Erythroblast (primary cell): ENCODE measurements at regions not wholly inside any gene's neighbourhood (a gene's known extent, or its start where the extent isn't known, plus 50 kb on each side); places are given as distances from the start of the nearest gene placed in this dataset.

Experiments
- DNase-seq, 2 experiments: peaks; one replicate each; lab custom pipeline; 2025; lab: John Stamatoyannopoulos, UW
- GATA1 ChIP-seq: IDR thresholded peaks from 2 replicates; pipeline ENCODE4 v1.6.1; 2011; ENCODE audit warnings: low read depth, mild to moderate bottlenecking, control low read depth, low read length, moderate library complexity
- POLR2A ChIP-seq: IDR thresholded peaks from 2 replicates; pipeline ENCODE4 v1.6.1; 2011; ENCODE audit warnings: mild to moderate bottlenecking, low read length

DNA sequence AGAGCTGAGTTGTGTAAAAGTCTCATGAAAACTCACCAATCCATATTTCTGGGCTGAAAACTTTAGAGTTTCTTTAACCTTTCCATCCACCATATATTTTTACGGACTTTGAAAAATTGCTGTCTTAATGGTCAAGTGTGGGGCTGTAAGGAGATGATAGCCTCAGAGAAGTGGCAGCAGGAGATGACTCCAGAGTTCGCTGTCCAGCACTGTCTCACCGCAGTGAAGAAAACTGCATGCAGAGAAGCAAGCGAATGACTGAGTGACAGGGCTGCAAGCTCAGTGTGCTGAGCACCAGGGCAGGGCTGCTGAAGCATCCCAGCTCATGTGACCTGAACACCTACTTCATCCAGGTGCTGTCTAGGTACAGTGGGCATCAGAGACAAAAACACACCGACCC is 564.5 kb downstream of the ACTR3B start:
- TF ChIP-seq GATA1 = no peak
- TF ChIP-seq POLR2A = no peak
- DNase-seq = no peak

DNA sequence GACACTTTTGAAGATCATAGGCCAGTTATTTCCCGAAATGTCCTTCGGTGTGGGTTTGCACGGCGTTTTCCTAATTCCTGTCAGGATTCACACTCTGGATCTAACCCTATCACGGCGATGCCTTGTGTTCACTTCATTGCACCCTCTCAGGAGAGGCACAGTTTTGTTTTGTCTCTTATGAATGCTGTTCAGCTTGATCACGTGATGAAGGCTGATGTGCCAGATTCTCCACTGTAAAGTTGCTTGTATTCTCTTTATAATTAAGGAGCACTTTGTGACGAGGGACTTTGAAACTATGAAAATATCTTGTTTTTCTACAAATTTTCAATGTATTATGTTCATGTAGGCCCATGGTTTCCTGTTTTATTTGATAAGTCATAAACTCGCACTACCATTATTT is 568.1 kb downstream of the ACTR3B start:
- TF ChIP-seq GATA1 (no peak), POLR2A (no peak)
- no peak for DNase-seq

DNA sequence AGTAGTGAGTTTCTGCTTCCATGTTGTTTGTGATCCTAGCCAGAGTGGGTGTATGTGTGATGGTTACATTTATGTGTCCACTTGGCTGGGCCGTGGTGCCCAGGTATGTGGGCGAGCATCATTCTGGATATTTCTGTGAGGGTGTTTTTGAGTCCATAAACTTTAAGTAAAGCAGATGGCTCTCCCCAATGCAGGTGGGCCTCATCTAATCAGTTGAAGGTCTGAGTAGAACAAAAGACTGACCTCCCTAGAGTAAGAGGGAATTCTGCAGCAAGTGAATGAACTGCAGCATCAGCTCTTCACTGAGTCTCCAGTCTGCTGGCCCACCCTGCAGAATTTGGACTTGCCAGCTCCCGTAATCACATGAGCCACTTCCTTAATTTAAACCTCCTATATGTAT is 571.9 kb downstream of the ACTR3B start:
- TF ChIP-seq GATA1 = no peak
- no peak for TF ChIP-seq POLR2A

DNA sequence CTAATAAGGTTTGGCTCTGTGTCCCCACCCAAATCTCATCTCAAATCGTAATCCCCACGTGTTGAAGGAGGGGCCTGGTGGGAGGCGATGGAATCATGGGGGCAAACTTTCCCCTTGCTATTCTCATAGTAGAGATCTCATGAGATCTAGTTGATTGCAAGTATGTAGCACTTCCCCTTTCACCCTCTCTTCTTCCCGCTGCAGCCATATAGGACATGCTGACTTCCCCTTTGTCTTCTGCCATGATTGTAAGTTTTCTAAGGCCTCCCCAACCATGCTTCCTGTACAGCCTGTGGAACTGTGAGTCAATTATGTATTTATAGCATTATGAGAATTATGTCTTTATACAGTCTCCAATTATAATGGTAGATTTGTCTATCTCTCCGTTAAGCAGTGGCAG is 594.5 kb downstream of the ACTR3B start:
- no peak for DNase-seq
- TF ChIP-seq POLR2A = no peak
- no peak for TF ChIP-seq GATA1

More for the DNA sequence above, 571.9 kb downstream of the ACTR3B start:
- no peak for DNase-seq

DNA sequence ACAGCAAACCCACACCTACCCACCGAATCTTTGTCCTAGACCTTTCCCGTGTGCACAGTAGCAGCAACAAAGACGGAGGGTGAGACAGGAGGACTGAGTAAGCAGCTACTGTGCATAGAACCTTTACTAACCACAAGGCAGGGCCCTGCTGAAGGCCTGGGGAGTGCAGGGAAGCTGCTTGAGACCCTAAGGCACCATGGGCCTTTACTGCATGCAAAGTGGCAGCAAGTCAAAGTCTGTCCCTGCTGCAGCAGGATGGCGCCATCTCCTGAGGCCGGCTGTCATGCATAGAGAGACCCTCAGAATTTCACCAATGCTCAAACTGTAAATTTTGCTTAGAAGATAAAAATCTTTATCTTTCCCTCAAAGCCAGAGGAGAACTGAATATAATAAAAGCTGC is 610.5 kb downstream of the ACTR3B start:
- TF ChIP-seq GATA1 (no peak), POLR2A (no peak)
- no peak for DNase-seq

DNA sequence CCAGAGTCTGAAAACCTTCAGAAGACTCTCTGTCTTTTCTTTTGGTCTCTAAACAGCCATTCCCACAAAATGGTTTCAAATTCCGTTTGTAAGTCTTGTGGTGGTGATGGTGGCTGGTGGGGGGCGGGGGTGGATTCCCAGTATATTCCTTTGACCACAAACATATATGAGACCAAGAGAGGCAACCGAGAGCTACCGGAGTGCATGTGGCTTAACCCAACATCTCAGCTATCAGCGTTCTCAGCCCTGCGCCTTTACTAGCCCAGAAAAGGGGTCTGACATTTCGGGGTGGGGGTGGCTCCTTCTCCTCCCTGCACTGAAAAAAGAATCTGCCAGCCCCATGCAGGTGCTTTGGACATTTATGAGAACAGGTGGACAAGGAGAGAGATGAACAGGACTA is 621.1 kb downstream of the ACTR3B start:
- TF ChIP-seq GATA1 = no peak
- TF ChIP-seq POLR2A = no peak
- DNase-seq = no peak

DNA sequence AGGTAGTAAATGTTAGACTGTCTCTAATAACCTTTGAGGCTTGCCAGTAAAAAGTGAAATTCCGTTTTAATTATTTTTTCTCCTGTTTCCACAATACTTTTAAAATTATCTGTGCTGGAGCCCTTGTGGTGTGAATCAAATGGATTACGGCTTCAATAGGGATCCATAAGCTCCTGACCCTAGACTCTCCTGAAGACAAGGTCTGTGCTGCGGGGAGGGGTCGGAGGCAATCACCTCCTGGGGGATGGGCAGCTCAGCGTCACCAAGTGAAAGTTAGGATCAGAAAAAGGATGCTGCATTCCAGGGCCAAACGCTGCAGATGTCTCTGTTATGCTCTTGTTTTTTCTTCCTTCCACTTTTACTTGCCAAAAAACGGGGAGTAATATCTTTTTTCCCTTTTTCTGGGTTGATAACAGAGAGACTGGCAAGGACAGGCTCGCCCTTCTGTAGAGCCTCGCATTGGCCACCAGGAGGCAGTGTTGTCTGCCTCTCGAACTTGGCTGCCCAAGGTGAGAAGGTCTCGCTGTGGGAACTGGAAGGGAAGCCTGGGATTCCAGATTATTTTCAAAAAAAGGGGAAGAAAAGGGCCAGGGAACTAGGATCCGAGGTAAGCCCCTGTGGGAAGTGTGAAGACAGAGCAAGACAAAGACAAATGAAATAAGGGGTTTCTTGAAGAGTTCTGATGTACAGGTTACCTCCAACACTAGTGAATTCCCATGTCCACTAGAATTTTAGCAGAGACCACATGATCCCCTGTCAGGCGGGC is 621.9 kb downstream of the ACTR3B start:
- DNase-seq = peak; percentile 29 to 63
- no peak for TF ChIP-seq GATA1
- no peak for TF ChIP-seq POLR2A

DNA sequence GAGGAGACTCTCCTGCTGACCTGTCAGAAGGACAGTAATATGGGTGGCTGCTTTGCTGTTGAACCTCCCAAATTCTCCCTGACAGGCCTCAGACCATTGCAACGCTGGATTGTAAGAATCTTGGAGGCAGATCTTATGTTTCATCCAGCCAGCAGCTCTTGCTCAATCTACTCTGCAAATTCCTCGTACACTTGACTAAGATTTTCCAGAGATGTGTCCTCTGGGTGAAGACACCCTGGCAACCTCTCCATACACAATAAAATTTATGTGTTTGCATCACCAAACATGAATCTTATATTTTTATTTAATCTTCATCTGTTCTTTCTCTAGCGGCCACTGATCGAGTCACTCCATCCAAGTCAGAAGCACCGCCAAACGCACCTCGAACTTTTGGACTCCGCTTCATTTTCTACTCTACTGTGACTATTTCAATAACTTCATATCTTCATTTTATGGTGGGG is 623.1 kb downstream of the ACTR3B start:
- TF ChIP-seq POLR2A (no peak), GATA1 (no peak)
- no peak for DNase-seq

DNA sequence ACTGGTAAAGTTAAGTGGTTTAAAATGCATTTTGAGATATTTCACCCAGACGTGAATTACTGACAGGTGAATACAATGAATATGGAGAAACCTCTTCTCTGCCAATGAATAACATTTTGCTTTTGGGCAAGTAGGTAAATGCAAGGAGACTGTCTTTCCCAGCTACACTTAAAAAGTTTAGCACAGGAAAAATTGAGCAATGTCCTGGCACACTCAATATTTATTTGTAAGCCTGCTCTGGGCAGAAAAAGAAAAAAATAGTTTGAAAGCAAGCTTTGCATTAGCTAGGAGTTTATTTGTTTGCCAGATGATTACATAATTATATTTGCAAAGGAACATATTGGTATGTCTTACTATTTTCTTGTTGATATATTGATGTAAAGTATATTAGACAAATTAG is 624.2 kb downstream of the ACTR3B start:
- no peak for DNase-seq
- TF ChIP-seq GATA1 = no peak
- TF ChIP-seq POLR2A = no peak

DNA sequence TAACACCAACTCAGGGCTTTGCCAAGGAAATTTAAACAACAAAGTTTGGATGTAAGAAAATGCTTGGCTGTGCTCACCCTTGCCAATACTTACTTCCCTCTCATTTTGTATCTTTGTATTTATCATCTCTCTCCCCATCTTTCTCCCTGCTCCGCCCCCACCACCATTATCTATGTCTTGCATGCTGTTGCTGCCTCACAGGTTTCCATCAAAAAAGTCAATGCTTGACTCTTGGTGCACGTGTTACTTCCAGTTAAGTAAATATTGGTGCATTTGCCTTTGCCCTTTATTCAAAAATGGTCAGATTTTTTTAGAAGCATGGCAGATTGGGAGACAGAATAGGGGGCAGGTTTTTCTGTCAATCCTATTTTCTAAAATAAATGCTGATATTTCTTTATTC is 626.0 kb downstream of the ACTR3B start:
- TF ChIP-seq POLR2A (no peak), GATA1 (no peak)
- no peak for DNase-seq

DNA sequence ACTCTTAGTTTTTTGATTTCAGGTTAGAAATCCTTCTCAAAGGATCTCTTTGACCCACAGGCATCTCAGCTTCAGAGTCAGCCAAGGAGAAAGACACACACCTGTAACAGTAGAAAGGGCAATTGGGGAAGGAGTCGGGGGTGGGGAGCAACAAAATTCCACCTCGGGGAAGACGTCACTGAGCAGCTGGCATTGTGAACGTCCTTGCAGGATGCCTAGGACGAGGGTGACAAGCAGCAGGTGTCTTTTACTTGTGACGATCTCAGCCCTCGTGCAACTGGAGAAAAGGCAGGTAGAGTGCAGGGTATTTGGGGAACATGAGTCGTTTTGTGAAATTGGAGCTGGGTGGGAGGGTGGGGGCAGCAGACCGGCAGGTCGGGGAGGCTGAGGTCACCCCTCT is 627.0 kb downstream of the ACTR3B start:
- TF ChIP-seq POLR2A = no peak
- no peak for TF ChIP-seq GATA1
- no peak for DNase-seq

DNA sequence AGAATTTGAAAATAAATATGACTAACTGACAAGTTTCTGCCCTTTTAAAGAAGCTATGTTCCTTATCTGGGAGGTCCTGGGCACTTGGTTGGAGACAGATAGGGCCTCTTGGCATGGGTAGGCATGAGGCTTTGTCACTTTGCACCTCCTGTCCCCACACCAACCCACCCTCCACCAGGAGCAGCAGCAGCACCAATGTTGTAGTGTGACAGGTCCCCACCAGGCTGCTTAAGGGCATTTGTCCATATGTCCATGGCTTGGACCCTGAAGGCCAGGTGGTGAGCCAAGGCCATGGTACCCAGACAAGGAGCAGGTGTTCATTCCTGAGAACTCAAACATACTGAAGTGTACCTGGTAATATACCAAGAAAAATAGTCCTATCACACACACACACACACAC is 629.1 kb downstream of the ACTR3B start:
- no peak for TF ChIP-seq GATA1
- TF ChIP-seq POLR2A = no peak

DNA sequence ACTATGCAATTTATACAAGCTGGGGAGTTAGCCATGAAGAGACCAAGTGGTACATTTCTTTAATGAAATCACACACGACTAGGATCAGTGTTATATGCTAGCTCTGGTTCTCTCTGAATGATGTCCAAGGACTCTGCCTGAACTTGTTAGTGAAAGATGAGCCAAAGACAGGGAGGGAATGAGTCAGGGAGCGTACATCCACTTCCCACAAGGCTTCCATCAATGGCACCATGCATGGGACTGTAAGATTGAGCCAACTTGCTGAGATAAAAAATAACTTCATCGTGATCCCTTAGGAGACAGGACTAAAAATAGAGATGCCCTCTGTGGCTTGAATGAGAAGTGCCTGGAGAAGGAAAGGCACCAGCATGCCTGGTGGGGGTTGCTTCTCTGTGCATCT is 629.7 kb downstream of the ACTR3B start:
- DNase-seq = no peak
- TF ChIP-seq GATA1 = no peak

More for the DNA sequence above, 629.1 kb downstream of the ACTR3B start:
- no peak for DNase-seq

DNA sequence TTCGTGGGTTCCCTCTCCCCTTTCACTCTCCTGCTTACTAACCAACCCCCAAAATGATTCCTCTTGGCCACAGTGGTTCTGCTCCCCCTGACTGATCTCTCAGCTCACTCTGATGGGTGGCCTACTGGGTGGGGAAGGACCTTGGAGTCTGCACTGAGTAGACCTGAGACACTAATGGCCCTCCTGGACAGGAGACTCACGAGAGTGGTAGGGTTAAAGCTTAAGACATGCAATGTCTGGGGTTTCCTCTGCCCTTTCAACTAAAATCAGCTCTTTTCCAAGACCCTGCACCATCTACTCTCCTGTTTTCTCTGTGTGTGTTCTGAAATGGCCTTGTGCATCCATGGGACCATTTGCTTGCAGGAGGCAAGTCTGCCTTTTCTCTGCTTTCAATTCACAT is 631.4 kb downstream of the ACTR3B start:
- TF ChIP-seq GATA1 (no peak), POLR2A (no peak)
- no peak for DNase-seq

DNA sequence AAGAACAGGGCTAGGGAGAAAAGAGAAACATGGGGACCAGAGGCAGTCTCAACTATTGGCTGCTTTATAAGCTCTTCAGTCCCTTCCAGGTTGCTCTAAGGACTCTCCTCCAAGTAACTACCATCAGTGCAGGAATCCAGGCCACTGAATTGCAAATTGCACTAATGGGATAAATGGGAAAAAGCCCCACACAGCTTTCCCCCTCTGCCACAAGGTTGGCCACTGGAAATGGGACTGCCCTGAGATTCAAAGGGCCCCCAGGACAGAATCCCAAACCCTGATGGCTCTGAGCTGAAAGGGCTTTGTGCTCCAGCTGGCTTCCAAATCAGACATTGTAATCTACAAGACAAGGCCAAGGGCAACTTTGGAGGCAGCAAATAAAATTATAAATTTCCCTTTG is 633.2 kb downstream of the ACTR3B start:
- no peak for DNase-seq
- TF ChIP-seq POLR2A (no peak), GATA1 (no peak)
